ENCODE measurements at regions not wholly inside any gene's neighbourhood (a gene's known extent, or its start where the extent isn't known, plus 50 kb on each side); places are given as distances from the start of the nearest gene placed in this dataset.

DNA sequence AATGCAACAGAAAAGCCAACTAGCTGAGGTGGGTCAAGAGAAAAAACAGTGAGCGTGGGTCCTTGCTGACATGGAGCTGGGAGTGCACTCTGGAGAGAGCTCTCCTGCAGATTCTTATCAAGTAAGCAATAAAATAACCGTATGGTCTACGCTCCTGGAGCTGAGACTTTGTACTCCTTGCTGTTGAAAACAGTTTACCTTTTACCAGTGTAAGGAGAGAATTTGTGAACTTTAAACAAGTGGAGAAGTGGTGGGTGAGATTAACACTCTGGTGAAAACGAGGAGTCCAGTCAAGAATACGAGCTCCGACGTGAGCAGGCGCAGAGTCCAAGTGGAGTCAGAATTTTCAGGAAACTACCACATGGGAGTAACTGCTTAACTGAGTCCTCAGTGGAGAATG, 156.1 kb upstream of the ERCC6L2 start:
- Mint-ChIP-seq H3K9me3 (peaks cover 32% of the 10 kb centered on the region), H3K27me3 (ENCODE audit: low read depth) (peaks cover 5% of the 10 kb centered on the region; the same call in 1 of the 2 replicates), H3K4me3 (no peak overlapping the region), H3K36me3 (peaks cover 8% of the 10 kb centered on the region), H3K27ac (no peak overlapping the region), H3K4me1 (no peaks in the 10 kb centered on the region)
- CTCF ChIA-PET, result interaction anchor here (0.9 to 1.9 kb wide), 2 partner anchors 17 kb away, joined by 3 to 7 read pairs; no protein-coding TSS in a partner anchor
- TF ChIP-seq ESRRA (CRISPR knock-in tag; IDR thresholded peaks at IDR 0.05; ENCODE audit: borderline replicate concordance) (no peak), GABPB1 (CRISPR knock-in tag; IDR thresholded peaks at IDR 0.05) (no peak), NR3C1 (CRISPR knock-in tag; conservative IDR thresholded peaks at IDR 0.05; ENCODE audit: low read depth) (no peak), SP1 (CRISPR knock-in tag; conservative IDR thresholded peaks at IDR 0.05) (no peak), OVOL2 (CRISPR knock-in tag; IDR thresholded peaks at IDR 0.05; ENCODE audit: borderline replicate concordance) (no peak), ZNF232 (CRISPR knock-in tag; IDR thresholded peaks at IDR 0.05) (no peak), MYBL2 (CRISPR knock-in tag; IDR thresholded peaks at IDR 0.05) (no peak), MXD4 (CRISPR knock-in tag; IDR thresholded peaks at IDR 0.05; ENCODE audit: borderline replicate concordance) (no peak), ZNF121 (CRISPR knock-in tag; IDR thresholded peaks at IDR 0.05) (no peak), FOXP1 (CRISPR knock-in tag; IDR thresholded peaks at IDR 0.05; ENCODE audit: borderline replicate concordance) (no peak), NFE2L1 (CRISPR knock-in tag; IDR thresholded peaks at IDR 0.05) (no peak), USF1 (CRISPR knock-in tag; IDR thresholded peaks at IDR 0.05) (no peak), IRF1 (CRISPR knock-in tag; IDR thresholded peaks at IDR 0.05) (no peak)
- TF ChIP-seq, protein P1, sequence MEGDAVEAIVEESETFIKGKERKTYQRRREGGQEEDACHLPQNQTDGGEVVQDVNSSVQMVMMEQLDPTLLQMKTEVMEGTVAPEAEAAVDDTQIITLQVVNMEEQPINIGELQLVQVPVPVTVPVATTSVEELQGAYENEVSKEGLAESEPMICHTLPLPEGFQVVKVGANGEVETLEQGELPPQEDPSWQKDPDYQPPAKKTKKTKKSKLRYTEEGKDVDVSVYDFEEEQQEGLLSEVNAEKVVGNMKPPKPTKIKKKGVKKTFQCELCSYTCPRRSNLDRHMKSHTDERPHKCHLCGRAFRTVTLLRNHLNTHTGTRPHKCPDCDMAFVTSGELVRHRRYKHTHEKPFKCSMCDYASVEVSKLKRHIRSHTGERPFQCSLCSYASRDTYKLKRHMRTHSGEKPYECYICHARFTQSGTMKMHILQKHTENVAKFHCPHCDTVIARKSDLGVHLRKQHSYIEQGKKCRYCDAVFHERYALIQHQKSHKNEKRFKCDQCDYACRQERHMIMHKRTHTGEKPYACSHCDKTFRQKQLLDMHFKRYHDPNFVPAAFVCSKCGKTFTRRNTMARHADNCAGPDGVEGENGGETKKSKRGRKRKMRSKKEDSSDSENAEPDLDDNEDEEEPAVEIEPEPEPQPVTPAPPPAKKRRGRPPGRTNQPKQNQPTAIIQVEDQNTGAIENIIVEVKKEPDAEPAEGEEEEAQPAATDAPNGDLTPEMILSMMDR (IDR thresholded peaks at IDR 0.05), result no peak
- DNase-seq (ENCODE audit: low spot score), result no peak
- ATAC-seq, result no peak
- POLR2A ChIA-PET, result no interaction called here

GRCh38 chr9:95718263-95718662, 157.2 kb upstream of the ERCC6L2 start:
- ATAC-seq, result no peak
- peaks cover 5% of the 10 kb centered on the region; the same call in 1 of the 2 replicates for H3K27me3 Mint-ChIP-seq (ENCODE audit: low read depth)
- POLR2A ChIA-PET, result no interaction called here
- H3K4me3 Mint-ChIP-seq, result no peak overlapping the region
- H3K9me3 Mint-ChIP-seq, result peaks cover 32% of the 10 kb centered on the region
- DNase-seq (ENCODE audit: low spot score), result no peak
- CTCF ChIA-PET, result interaction anchor here (1.1 to 1.9 kb wide), 2 partner anchors 9 to 18 kb away, joined by 5 to 7 read pairs; no protein-coding TSS in a partner anchor
- no peak overlapping the region for H3K27ac Mint-ChIP-seq
- TF ChIP-seq ZNF425 (CRISPR knock-in tag; conservative IDR thresholded peaks at IDR 0.05) (no peak), MXD4 (CRISPR knock-in tag; IDR thresholded peaks at IDR 0.05; ENCODE audit: borderline replicate concordance) (no peak), TEAD1 (CRISPR knock-in tag; IDR thresholded peaks at IDR 0.05) (no peak), ZBTB21 (CRISPR knock-in tag; IDR thresholded peaks at IDR 0.05; ENCODE audit: borderline replicate concordance) (no peak), MYBL2 (CRISPR knock-in tag; IDR thresholded peaks at IDR 0.05) (no peak), ZBTB43 (CRISPR knock-in tag; IDR thresholded peaks at IDR 0.05) (no peak), IRF1 (CRISPR knock-in tag; IDR thresholded peaks at IDR 0.05) (no peak)
- TF ChIP-seq, protein P2, sequence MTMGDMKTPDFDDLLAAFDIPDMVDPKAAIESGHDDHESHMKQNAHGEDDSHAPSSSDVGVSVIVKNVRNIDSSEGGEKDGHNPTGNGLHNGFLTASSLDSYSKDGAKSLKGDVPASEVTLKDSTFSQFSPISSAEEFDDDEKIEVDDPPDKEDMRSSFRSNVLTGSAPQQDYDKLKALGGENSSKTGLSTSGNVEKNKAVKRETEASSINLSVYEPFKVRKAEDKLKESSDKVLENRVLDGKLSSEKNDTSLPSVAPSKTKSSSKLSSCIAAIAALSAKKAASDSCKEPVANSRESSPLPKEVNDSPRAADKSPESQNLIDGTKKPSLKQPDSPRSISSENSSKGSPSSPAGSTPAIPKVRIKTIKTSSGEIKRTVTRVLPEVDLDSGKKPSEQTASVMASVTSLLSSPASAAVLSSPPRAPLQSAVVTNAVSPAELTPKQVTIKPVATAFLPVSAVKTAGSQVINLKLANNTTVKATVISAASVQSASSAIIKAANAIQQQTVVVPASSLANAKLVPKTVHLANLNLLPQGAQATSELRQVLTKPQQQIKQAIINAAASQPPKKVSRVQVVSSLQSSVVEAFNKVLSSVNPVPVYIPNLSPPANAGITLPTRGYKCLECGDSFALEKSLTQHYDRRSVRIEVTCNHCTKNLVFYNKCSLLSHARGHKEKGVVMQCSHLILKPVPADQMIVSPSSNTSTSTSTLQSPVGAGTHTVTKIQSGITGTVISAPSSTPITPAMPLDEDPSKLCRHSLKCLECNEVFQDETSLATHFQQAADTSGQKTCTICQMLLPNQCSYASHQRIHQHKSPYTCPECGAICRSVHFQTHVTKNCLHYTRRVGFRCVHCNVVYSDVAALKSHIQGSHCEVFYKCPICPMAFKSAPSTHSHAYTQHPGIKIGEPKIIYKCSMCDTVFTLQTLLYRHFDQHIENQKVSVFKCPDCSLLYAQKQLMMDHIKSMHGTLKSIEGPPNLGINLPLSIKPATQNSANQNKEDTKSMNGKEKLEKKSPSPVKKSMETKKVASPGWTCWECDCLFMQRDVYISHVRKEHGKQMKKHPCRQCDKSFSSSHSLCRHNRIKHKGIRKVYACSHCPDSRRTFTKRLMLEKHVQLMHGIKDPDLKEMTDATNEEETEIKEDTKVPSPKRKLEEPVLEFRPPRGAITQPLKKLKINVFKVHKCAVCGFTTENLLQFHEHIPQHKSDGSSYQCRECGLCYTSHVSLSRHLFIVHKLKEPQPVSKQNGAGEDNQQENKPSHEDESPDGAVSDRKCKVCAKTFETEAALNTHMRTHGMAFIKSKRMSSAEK (CRISPR knock-in tag; IDR thresholded peaks at IDR 0.05; ENCODE audit: borderline replicate concordance), result no peak
- TF ChIP-seq, protein P1 (IDR thresholded peaks at IDR 0.05), result no peak
- no peaks in the 10 kb centered on the region for H3K4me1 Mint-ChIP-seq
- H3K36me3 Mint-ChIP-seq, result peaks cover 8% of the 10 kb centered on the region

All from WTC11 (cell line).